Hepatocyte (in vitro differentiated cells): ENCODE measurements at regions not wholly inside any gene's neighbourhood (a gene's known extent, or its start where the extent isn't known, plus 50 kb on each side); places are given as distances from the start of the nearest gene placed in this dataset.
A peak's percentile ranks its signal among the peaks of the same experiment; 100 is the strongest.

Experiments
- DNase-seq: peaks from one replicate; pipeline ENCODE4 v3.0.0-alpha.2; 2016; ENCODE audit warnings: low spot score
- H2AFZ ChIP-seq: fragments of 200-600 bp; sonication (generic); 2 replicates; pipeline ENCODE4 v1.6.0; 2016; ENCODE audit warnings: antibody characterized with exemption, mild to moderate bottlenecking
- H3K27ac ChIP-seq: fragments of 200-600 bp; sonication (generic); 2 replicates; pipeline ENCODE4 v1.5.1; 2016; ENCODE audit warnings: mild to moderate bottlenecking
- H3K27me3 ChIP-seq: fragments of 200-600 bp; sonication (generic); 2 replicates; pipeline ENCODE4 v1.6.1; 2016
- H3K36me3 ChIP-seq: fragments of 200-600 bp; sonication (generic); replicated peaks from 2 replicates; pipeline ENCODE4 v1.5.1; 2016; ENCODE audit warnings: low read depth; ENCODE audit not compliant: insufficient read depth
- H3K4me1 ChIP-seq: fragments of 200-600 bp; sonication (generic); 2 replicates; pipeline ENCODE4 v1.5.1; 2016; ENCODE audit warnings: mild to moderate bottlenecking, moderate library complexity; ENCODE audit not compliant: insufficient read depth
- H3K4me2 ChIP-seq: fragments of 200-600 bp; sonication (generic); 2 replicates; pipeline ENCODE4 v1.6.0; 2016
- H3K4me3 ChIP-seq: fragments of 200-600 bp; sonication (generic); 2 replicates; pipeline ENCODE4 v1.5.1; 2016; ENCODE audit warnings: mild to moderate bottlenecking
- H3K79me2 ChIP-seq: fragments of 200-600 bp; sonication (generic); 2 replicates; pipeline ENCODE4 v1.6.0; 2017; ENCODE audit warnings: mild to moderate bottlenecking
- H3K9me2 ChIP-seq: fragments of 200-600 bp; sonication (generic); replicated peaks from 2 replicates; pipeline ENCODE4 v1.6.0; 2017; ENCODE audit warnings: mild to moderate bottlenecking; ENCODE audit not compliant: insufficient read depth
- H3K9me3 ChIP-seq: fragments of 200-600 bp; sonication (generic); 2 replicates; pipeline ENCODE4 v1.5.1; 2016; ENCODE audit warnings: low read depth, mild to moderate bottlenecking
- H4K20me1 ChIP-seq: fragments of 200-600 bp; sonication (generic); 2 replicates; pipeline ENCODE4 v1.6.0; 2016; ENCODE audit warnings: mild to moderate bottlenecking; ENCODE audit not compliant: insufficient read depth, poor library complexity, severe bottlenecking
- CTCF ChIP-seq: fragments of 200-600 bp; sonication (generic); IDR thresholded peaks from 2 replicates; pipeline ENCODE4 v1.5.1; 2016; ENCODE audit warnings: antibody characterized with exemption, mild to moderate bottlenecking; ENCODE audit not compliant: poor library complexity
- EZH2 ChIP-seq: fragments of 200-600 bp; sonication (generic); IDR thresholded peaks from 2 replicates; pipeline ENCODE4 v1.6.1; 2016; ENCODE audit warnings: antibody characterized with exemption, mild to moderate bottlenecking, borderline replicate concordance
- EZH2phosphoT487 ChIP-seq: fragments of 200-600 bp; sonication (generic); IDR thresholded peaks from one replicate; pipeline ENCODE4 v1.6.1; 2018; ENCODE audit warnings: antibody characterized with exemption, mild to moderate bottlenecking, low read depth, moderate library complexity; ENCODE audit not compliant: unreplicated experiment, severe bottlenecking
- WGBS: methylation state at CpG from one replicate; pipeline ENCODE4 v1.1.6; 2016; ENCODE audit warnings: low lambda C conversion rate; ENCODE audit errors: missing lambda C conversion rate; 5-methylcytosine and 5-hydroxymethylcytosine counted together

DNA sequence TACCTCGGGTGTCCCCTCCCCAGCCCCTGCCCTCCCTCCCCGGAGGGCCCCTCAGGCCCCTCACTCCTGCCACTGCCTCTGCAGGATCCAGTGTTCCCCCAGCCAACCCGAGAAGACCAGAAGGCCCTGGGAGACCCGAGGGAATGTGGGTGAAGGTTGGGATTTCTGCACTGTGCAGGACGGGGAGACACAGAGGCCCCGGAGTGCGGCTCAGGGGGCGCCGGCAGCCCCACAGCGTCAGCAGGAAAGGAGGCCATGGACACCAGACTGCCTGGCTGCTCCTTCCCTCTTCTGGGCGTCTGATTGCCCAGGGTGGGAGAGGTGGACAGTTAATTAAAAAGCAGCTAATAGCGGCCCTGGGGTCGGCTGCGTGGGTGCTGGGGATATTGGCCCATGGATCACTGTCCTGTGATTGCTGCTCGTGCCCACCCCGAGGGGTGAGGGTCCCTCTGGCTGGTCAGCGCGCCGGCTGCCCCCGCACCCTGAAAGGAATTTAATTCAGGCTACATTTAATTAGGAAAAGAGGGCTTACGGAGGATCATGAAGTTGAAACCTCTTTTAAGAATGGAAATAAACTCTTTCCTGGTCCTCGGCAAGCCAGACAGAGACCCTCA lies 57.8 kb upstream of the NKX1-1 start:
- no peak for DNase-seq

GRCh38 chr4:1463088-1463926 lies 57.1 kb upstream of the NKX1-1 start:
- Histone ChIP-seq H3K4me2 (no peak overlapping the region), H3K79me2 (no peaks in the 10 kb centered on the region), H4K20me1 (no peaks in the 10 kb centered on the region), H2AFZ (no peak overlapping the region), H3K27me3 (peaks cover 18% of the 10 kb centered on the region), H3K36me3 (no peaks in the 10 kb centered on the region), H3K27ac (no peak overlapping the region), H3K9me2 (no peaks in the 10 kb centered on the region), H3K9me3 (no peaks in the 10 kb centered on the region), H3K4me3 (no peak overlapping the region), H3K4me1 (no peaks in the 10 kb centered on the region)
- 79% methylated on average over 22 of the region's 30 CpGs for WGBS
- TF ChIP-seq CTCF (no peak), EZH2 (no peak), EZH2phosphoT487 (no peak)
- DNase-seq: peak; percentile 57

More for the DNA sequence above, 57.8 kb upstream of the NKX1-1 start:
- H3K4me1 ChIP-seq: no peaks in the 10 kb centered on the region
- no peak overlapping the region for H3K4me2 ChIP-seq
- no peak overlapping the region for H2AFZ ChIP-seq
- no peak overlapping the region for H3K4me3 ChIP-seq
- H3K27ac ChIP-seq: no peak overlapping the region
- H3K79me2 ChIP-seq: no peaks in the 10 kb centered on the region
- no peaks in the 10 kb centered on the region for H3K9me2 ChIP-seq
- H3K9me3 ChIP-seq: no peaks in the 10 kb centered on the region
- peaks cover 11% of the 10 kb centered on the region for H3K27me3 ChIP-seq
- TF ChIP-seq EZH2 (no peak), EZH2phosphoT487 (no peak), CTCF (no peak)
- no peaks in the 10 kb centered on the region for H4K20me1 ChIP-seq
- 87% methylated on average over 21 of the region's 22 CpGs for WGBS
- H3K36me3 ChIP-seq: no peaks in the 10 kb centered on the region

- WGBS: 82% methylated on average over 12 of the region's 14 CpGs
- no peak for DNase-seq
- no peaks in the 10 kb centered on the region for H3K36me3 ChIP-seq
These were observed 56.5 kb upstream of the NKX1-1 start for GRCh38 chr4:1462768-1463075.

More at GRCh38 chr4:1462768-1463075, 56.5 kb upstream of the NKX1-1 start:
- H3K9me2 ChIP-seq: no peaks in the 10 kb centered on the region
- H3K4me3 ChIP-seq: no peak overlapping the region
- no peak for TF ChIP-seq EZH2
- TF ChIP-seq CTCF: no peak
- TF ChIP-seq EZH2phosphoT487: no peak
- peaks cover 22% of the 10 kb centered on the region for H3K27me3 ChIP-seq
- H3K4me1 ChIP-seq: no peaks in the 10 kb centered on the region
- H3K79me2 ChIP-seq: no peaks in the 10 kb centered on the region
- no peak overlapping the region for H3K27ac ChIP-seq
- H3K9me3 ChIP-seq: no peaks in the 10 kb centered on the region
- no peaks in the 10 kb centered on the region for H4K20me1 ChIP-seq
- no peak overlapping the region for H3K4me2 ChIP-seq
- no peak overlapping the region for H2AFZ ChIP-seq
